Mesodermal cell (in vitro differentiated cells): ENCODE measurements at regions not wholly inside any gene's neighbourhood (a gene's known extent, or its start where the extent isn't known, plus 50 kb on each side); places are given as distances from the start of the nearest gene placed in this dataset.
A peak's percentile ranks its signal among the peaks of the same experiment; 100 is the strongest.
"Not testable (repeated sequence)": the region's sequence is repeated elsewhere in the genome, so short reads cannot be mapped to it uniquely, and the experiment has no call there.

ENCODE experiments used
- H3K27ac ChIP-seq: 2 replicates; pipeline ENCODE4 v1.7.0; 2013; ENCODE audit warnings: mild to moderate bottlenecking, low read depth, low read length, moderate library complexity; ENCODE audit not compliant: severe bottlenecking
- H3K36me3 ChIP-seq: 2 replicates; pipeline ENCODE4 v1.7.1; 2013; ENCODE audit warnings: mild to moderate bottlenecking, low read length, moderate library complexity; ENCODE audit not compliant: control insufficient read depth, insufficient read depth
- H3K4me1 ChIP-seq: one replicate; pipeline ENCODE4 v1.7.1; 2013; ENCODE audit warnings: mild to moderate bottlenecking, low read length; ENCODE audit not compliant: insufficient read depth, control insufficient read depth, poor library complexity, severe bottlenecking
- H3K4me3 ChIP-seq: 2 replicates; pipeline ENCODE4 v1.7.0; 2013; ENCODE audit warnings: low read length, control low read depth, mild to moderate bottlenecking; ENCODE audit not compliant: insufficient read depth, poor library complexity, severe bottlenecking; ENCODE audit errors: extremely low read depth
- H3K9me3 ChIP-seq: 2 replicates; pipeline ENCODE4 v1.7.1; 2013; ENCODE audit warnings: mild to moderate bottlenecking, low read length, moderate library complexity; ENCODE audit not compliant: control insufficient read depth
- WGBS, 2 experiments: methylation state at CpG; one replicate each; pipeline ENCODE4 v1.1.5; 2013; ENCODE audit warnings: missing lambda C conversion rate in 2 of 2; ENCODE audit not compliant: insufficient coverage in 2 of 2; 5-methylcytosine and 5-hydroxymethylcytosine counted together

DNA sequence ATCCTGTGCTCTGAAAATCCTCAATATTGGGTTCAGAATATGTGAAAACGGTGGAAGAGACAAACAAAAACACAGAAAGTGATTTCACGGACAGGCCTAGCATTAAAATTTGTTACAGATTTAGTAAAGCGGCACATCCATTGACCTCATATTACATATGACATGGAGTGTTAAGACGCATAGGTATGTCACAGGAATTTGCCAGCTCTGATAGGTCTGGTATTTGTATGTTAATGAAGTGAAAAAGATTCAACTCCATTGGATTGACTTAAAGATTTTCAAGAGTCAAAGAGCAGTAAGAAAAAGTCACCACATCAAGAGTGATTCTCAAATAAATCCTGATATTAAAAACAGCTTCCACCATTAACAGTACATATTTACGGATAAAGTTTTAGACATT, 396.5 kb upstream of the SEMA6A start:
- Histone ChIP-seq H3K4me1 (no peaks in the 10 kb centered on the region), H3K27ac (no peak overlapping the region), H3K9me3 (no peaks in the 10 kb centered on the region), H3K4me3 (no peak overlapping the region), H3K36me3 (no peaks in the 10 kb centered on the region)
- 72 to 81% methylated on average over 2 of the region's 5 CpGs for WGBS, 2 experiments

GRCh38 chr5:116970318-116970717, 395.7 kb upstream of the SEMA6A start:
- Histone ChIP-seq H3K27ac (no peak overlapping the region), H3K9me3 (no peaks in the 10 kb centered on the region), H3K36me3 (no peaks in the 10 kb centered on the region), H3K4me1 (no peaks in the 10 kb centered on the region), H3K4me3 (no peak overlapping the region)
- WGBS, 2 experiments: 100% methylated on average over 2 of the region's 2 CpGs; no CpG with 5 or more reads in 1 of the 2 experiments

- Histone ChIP-seq H3K4me1 (no peaks in the 10 kb centered on the region), H3K9me3 (no peaks in the 10 kb centered on the region), H3K27ac (no peak overlapping the region), H3K4me3 (no peak overlapping the region), H3K36me3 (no peaks in the 10 kb centered on the region)
- 95 to 100% methylated on average over 2 to 3 of the region's 5 CpGs for WGBS, 2 experiments
Observed at GRCh38 chr5:116964438-116964837, 389.8 kb upstream of the SEMA6A start.

GRCh38 chr5:116961021-116961420, 386.4 kb upstream of the SEMA6A start:
- WGBS, 2 experiments: 100% methylated on average over 1 of the region's 4 CpGs; no CpG with 5 or more reads in 1 of the 2 experiments
- Histone ChIP-seq H3K9me3 (no peaks in the 10 kb centered on the region), H3K4me1 (no peaks in the 10 kb centered on the region), H3K27ac (no peak overlapping the region), H3K4me3 (no peak overlapping the region), H3K36me3 (no peaks in the 10 kb centered on the region)

GRCh38 chr5:116959843-116960242, 385.2 kb upstream of the SEMA6A start:
- 100% methylated on average over 1 of the region's 1 CpG; no CpG with 5 or more reads in 1 of the 2 experiments for WGBS, 2 experiments
- no peaks in the 10 kb centered on the region for H3K9me3 ChIP-seq
- no peaks in the 10 kb centered on the region for H3K4me1 ChIP-seq
- H3K27ac ChIP-seq: no peak overlapping the region
- no peak overlapping the region for H3K4me3 ChIP-seq
- no peaks in the 10 kb centered on the region for H3K36me3 ChIP-seq

GRCh38 chr5:116953251-116953930, 378.8 kb upstream of the SEMA6A start:
- Histone ChIP-seq H3K4me1 (no peaks in the 10 kb centered on the region), H3K27ac (no peak overlapping the region), H3K9me3 (no peaks in the 10 kb centered on the region), H3K36me3 (no peaks in the 10 kb centered on the region), H3K4me3 (no peak overlapping the region)
- WGBS, 2 experiments: 20 to 40% methylated on average over 1 of the region's 3 CpGs

- no CpG with 5 or more reads among the region's 1 CpG for WGBS, 2 experiments
- Histone ChIP-seq H3K27ac (no peak overlapping the region), H3K4me3 (no peak overlapping the region), H3K4me1 (no peaks in the 10 kb centered on the region), H3K9me3 (peaks cover 4% of the 10 kb centered on the region), H3K36me3 (no peaks in the 10 kb centered on the region)
Observed at GRCh38 chr5:116951219-116951618, 376.6 kb upstream of the SEMA6A start.

- Histone ChIP-seq H3K9me3 (peaks cover 4% of the 10 kb centered on the region), H3K36me3 (no peaks in the 10 kb centered on the region), H3K4me3 (no peak overlapping the region), H3K27ac (no peak overlapping the region), H3K4me1 (peaks cover 16% of the 10 kb centered on the region)
- 71 to 85% methylated on average over 7 to 8 of the region's 15 CpGs for WGBS, 2 experiments
Observed at GRCh38 chr5:116947691-116948528, 373.3 kb upstream of the SEMA6A start.

DNA sequence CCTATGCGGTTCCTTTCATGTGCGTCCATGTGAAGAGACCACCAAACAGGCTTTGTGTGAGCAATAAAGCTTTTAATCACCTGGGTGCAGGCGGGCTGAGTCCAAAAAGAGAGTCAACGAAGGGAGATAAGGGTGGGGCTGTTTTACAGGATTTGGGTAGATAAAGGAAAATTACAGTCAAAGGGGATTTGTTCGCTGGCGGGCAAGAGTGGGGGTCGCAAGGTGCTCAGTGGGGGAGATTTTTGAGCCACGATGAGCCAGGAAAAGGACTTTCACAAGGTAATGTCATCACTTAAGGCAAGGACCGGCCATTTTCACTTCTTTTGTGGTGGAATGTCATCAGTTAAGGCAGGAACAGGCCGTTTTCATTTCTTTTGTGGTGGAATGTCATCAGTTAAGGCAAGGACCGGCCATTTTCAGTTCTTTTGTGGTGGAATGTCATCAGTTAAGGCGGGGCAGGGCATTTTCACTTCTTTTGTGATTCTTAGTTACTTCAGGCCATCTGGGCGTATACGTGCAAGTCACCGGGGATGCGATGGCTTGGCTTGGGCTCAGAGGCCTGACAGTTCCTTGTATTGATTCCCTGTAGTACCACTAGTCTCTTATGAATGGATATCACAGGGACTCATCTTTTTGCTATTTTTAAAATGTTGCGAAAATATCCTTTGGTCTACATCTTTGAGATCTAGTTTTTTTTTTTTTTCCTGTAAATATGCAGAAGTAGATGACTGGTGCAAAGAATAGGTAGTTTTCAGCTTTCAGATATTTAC, 371.2 kb upstream of the SEMA6A start:
- not testable (repeated sequence) for H3K9me3 ChIP-seq, H3K27ac ChIP-seq, H3K36me3 ChIP-seq, H3K4me3 ChIP-seq
- 38 to 46% methylated on average over 11 to 14 of the region's 17 CpGs for WGBS, 2 experiments
- H3K4me1 ChIP-seq: peaks cover 20% of the 10 kb centered on the region

DNA sequence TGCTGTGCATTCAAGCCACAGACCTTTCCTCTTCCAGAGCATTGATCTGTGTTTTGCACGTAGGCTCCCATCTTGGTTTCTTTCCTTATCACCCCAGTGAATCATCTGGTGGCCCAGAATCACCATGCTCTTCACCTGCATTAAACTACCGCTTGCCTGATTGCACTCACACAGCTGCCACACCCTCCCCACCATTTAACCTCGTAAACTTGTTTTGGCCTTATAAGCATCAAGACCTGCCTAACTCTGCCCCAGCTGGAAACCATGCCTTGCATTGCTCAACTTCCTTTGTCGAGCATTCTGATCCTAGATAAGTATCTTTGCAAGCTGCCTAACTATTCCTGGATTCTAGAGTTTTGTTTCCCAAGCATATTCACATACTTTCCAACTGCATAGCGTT, 369.6 kb upstream of the SEMA6A start:
- no peaks in the 10 kb centered on the region for H3K36me3 ChIP-seq
- peaks cover 4% of the 10 kb centered on the region for H3K9me3 ChIP-seq
- peak overlapping the region; percentile 12 for H3K27ac ChIP-seq
- WGBS, 2 experiments: 45 to 85% methylated on average over 3 to 4 of the region's 5 CpGs
- no peak overlapping the region for H3K4me3 ChIP-seq
- peaks cover 20% of the 10 kb centered on the region for H3K4me1 ChIP-seq
